SU-DHL-6 (cell line): ENCODE measurements at regions not wholly inside any gene's neighbourhood (a gene's known extent, or its start where the extent isn't known, plus 50 kb on each side); places are given as distances from the start of the nearest gene placed in this dataset.

Experiments
- H2AFZ ChIP-seq: fragments of 200-600 bp; sonication (generic); 2 replicates; pipeline ENCODE4 v1.6.1; 2014; ENCODE audit warnings: low read depth, mild to moderate bottlenecking, moderate library complexity, mixed read lengths, antibody characterized with exemption, low read length; ENCODE audit not compliant: severe bottlenecking
- H3F3A ChIP-seq: fragments of 200-600 bp; shearing (Covaris generic); 2 replicates; pipeline ENCODE4 v1.6.0; 2016; ENCODE audit warnings: antibody characterized with exemption, mild to moderate bottlenecking; ENCODE audit not compliant: insufficient read depth
- H3K27ac ChIP-seq: fragments of 200-600 bp; sonication (generic); 2 replicates; pipeline ENCODE4 v1.5.1; 2016; ENCODE audit warnings: low read depth, mild to moderate bottlenecking, low read length, moderate library complexity, mixed read lengths
- H3K27me3 ChIP-seq: fragments of 200-600 bp; sonication (generic), shearing (Covaris generic); 2 replicates; pipeline ENCODE4 v1.6.0; 2014; ENCODE audit warnings: mild to moderate bottlenecking, low read length
- H3K36me3 ChIP-seq: fragments of 200-600 bp; sonication (generic); 2 replicates; pipeline ENCODE4 v1.6.1; 2014; ENCODE audit warnings: mild to moderate bottlenecking, low read length, mixed read lengths
- H3K4me2 ChIP-seq: fragments of 300-600, 200-600 bp; shearing (Covaris generic), sonication (generic); 2 replicates; pipeline ENCODE4 v1.6.0; 2014; ENCODE audit warnings: low read length, low read depth, mild to moderate bottlenecking; ENCODE audit not compliant: poor library complexity, severe bottlenecking
- H3K4me3 ChIP-seq: fragments of 200-600 bp; sonication (generic); 2 replicates; pipeline ENCODE4 v1.5.1; 2014; ENCODE audit warnings: antibody characterized with exemption, low read length, mild to moderate bottlenecking, mixed read lengths; ENCODE audit not compliant: insufficient read depth, poor library complexity, severe bottlenecking
- H3K79me2 ChIP-seq: fragments of 200-600 bp; sonication (generic); 2 replicates; pipeline ENCODE4 v1.6.1; 2014; ENCODE audit warnings: mild to moderate bottlenecking, low read length, moderate library complexity; ENCODE audit not compliant: insufficient read depth
- H3K9ac ChIP-seq: fragments of 200-600 bp; sonication (generic); 2 replicates; pipeline ENCODE4 v1.7.0; 2014; ENCODE audit warnings: mild to moderate bottlenecking, low read length
- H3K9me2 ChIP-seq: fragments of 200-600 bp; sonication (generic); replicated peaks from 2 replicates; pipeline ENCODE4 v1.6.1; 2014; ENCODE audit warnings: low read length; ENCODE audit not compliant: insufficient read depth
- H3K9me3 ChIP-seq: fragments of 200-600 bp; sonication (generic); 2 replicates; pipeline ENCODE4 v1.6.1; 2014; ENCODE audit warnings: low read length, mixed read lengths; ENCODE audit not compliant: insufficient read depth
- H4K20me1 ChIP-seq: fragments of 200-600 bp; sonication (generic); 2 replicates; pipeline ENCODE4 v1.6.1; 2014; ENCODE audit warnings: low read depth, mild to moderate bottlenecking, antibody characterized with exemption, low read length, moderate library complexity, mixed read lengths
- EZH2phosphoT487 ChIP-seq: fragments of 200-600 bp; sonication (generic), shearing (Covaris generic); conservative IDR thresholded peaks from 2 replicates; pipeline ENCODE4 v1.6.1; 2018; ENCODE audit warnings: mild to moderate bottlenecking, antibody characterized with exemption, low read length, moderate library complexity, mixed read lengths
- TF ChIP-seq, protein P1 (sequence below): fragments of 200-600 bp; sonication (generic); IDR thresholded peaks from one replicate; pipeline ENCODE4 v1.5.1; 2017; ENCODE audit warnings: antibody characterized with exemption, mild to moderate bottlenecking, low read length, moderate library complexity; ENCODE audit not compliant: insufficient read depth, poor library complexity, severe bottlenecking

DNA sequence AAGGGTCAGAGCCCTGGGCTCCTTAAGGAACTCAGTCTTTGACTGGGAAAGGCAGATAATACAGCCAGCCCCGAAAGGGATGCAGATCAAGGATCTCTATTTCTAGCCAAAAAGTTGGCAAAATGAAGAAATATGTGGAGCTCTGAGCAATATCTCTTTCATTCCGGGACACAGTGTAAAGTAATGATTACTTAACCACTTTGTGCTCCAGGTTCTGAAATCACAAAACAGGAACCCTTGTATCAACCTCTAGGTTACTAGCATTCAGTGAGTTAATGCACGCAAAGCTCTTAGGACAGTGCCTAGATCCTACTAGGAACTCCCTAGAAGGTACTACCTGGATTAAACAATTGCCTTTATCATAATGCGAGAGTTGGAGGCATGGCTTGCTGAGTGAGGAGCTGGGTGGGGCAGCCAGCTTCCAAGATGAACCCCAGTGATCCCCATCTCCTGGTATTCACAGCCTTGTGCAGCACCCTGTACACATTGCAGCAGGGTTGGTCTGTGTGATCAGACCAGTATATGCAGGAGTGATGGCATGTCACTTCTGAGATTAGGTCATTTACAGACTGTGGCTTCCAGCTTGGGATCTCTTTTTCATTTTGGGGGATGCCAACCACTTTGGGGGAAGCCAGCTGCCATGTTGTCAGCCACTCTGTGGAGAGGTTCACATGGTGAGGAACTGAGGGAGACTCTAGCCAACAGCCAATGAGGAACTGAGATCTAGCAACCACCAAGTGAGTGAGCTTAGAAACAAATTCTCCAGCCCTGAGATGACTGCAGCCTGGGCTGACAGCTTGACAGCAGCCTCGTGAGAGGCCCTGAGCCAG is 103.1 kb upstream of the SLC44A1 start:
- H3K4me3 ChIP-seq: no peak overlapping the region
- no peak for TF ChIP-seq EZH2phosphoT487
- TF ChIP-seq, protein P1, sequence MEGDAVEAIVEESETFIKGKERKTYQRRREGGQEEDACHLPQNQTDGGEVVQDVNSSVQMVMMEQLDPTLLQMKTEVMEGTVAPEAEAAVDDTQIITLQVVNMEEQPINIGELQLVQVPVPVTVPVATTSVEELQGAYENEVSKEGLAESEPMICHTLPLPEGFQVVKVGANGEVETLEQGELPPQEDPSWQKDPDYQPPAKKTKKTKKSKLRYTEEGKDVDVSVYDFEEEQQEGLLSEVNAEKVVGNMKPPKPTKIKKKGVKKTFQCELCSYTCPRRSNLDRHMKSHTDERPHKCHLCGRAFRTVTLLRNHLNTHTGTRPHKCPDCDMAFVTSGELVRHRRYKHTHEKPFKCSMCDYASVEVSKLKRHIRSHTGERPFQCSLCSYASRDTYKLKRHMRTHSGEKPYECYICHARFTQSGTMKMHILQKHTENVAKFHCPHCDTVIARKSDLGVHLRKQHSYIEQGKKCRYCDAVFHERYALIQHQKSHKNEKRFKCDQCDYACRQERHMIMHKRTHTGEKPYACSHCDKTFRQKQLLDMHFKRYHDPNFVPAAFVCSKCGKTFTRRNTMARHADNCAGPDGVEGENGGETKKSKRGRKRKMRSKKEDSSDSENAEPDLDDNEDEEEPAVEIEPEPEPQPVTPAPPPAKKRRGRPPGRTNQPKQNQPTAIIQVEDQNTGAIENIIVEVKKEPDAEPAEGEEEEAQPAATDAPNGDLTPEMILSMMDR: no peak
- H3K9me3 ChIP-seq: no peaks in the 10 kb centered on the region
- H3K9me2 ChIP-seq: no peaks in the 10 kb centered on the region
- no peaks in the 10 kb centered on the region for H3K36me3 ChIP-seq
- H4K20me1 ChIP-seq: no peaks in the 10 kb centered on the region
- no peak overlapping the region for H3K27ac ChIP-seq
- no peaks in the 10 kb centered on the region for H3K79me2 ChIP-seq
- no peak overlapping the region for H3K9ac ChIP-seq
- no peaks in the 10 kb centered on the region for H3F3A ChIP-seq
- no peak overlapping the region for H2AFZ ChIP-seq
- H3K4me2 ChIP-seq: no peak overlapping the region
- no peaks in the 10 kb centered on the region for H3K27me3 ChIP-seq

DNA sequence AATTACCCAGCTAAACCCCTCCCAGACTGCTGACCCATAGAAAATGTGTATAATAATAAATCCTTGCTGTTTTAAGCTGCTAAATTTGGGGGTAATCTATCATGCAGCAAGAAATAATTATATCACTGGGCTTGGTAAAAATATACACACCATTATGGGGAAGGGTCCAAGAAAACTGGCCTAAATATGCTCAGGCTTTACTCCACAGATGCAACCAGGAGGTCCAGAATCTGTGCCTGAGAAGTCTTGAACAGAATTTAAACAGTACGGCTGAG is 102.5 kb upstream of the SLC44A1 start:
- no peak overlapping the region for H3K4me3 ChIP-seq
- no peak overlapping the region for H3K9ac ChIP-seq
- H3K36me3 ChIP-seq: no peaks in the 10 kb centered on the region
- no peaks in the 10 kb centered on the region for H4K20me1 ChIP-seq
- no peaks in the 10 kb centered on the region for H3K79me2 ChIP-seq
- H3K27ac ChIP-seq: no peak overlapping the region
- no peaks in the 10 kb centered on the region for H3K9me2 ChIP-seq
- no peak overlapping the region for H2AFZ ChIP-seq
- H3F3A ChIP-seq: no peaks in the 10 kb centered on the region
- H3K4me2 ChIP-seq: no peak overlapping the region
- no peak for TF ChIP-seq EZH2phosphoT487
- TF ChIP-seq, protein P1: no peak
- H3K9me3 ChIP-seq: no peaks in the 10 kb centered on the region
- no peaks in the 10 kb centered on the region for H3K27me3 ChIP-seq

- H2AFZ ChIP-seq: no peak overlapping the region
- no peaks in the 10 kb centered on the region for H3K79me2 ChIP-seq
- H3K9ac ChIP-seq: no peak overlapping the region
- H3K9me3 ChIP-seq: no peaks in the 10 kb centered on the region
- no peak overlapping the region for H3K4me2 ChIP-seq
- H3K27ac ChIP-seq: no peak overlapping the region
- H4K20me1 ChIP-seq: no peaks in the 10 kb centered on the region
- no peaks in the 10 kb centered on the region for H3F3A ChIP-seq
- H3K36me3 ChIP-seq: no peaks in the 10 kb centered on the region
- no peak for TF ChIP-seq EZH2phosphoT487
- TF ChIP-seq, protein P1: no peak
- no peaks in the 10 kb centered on the region for H3K27me3 ChIP-seq
- no peak overlapping the region for H3K4me3 ChIP-seq
- no peaks in the 10 kb centered on the region for H3K9me2 ChIP-seq
Measured at GRCh38 chr9:105142406-105143135, 101.9 kb upstream of the SLC44A1 start.
